Adrenal gland (tissue), 5 donors: ENCODE measurements at regions not wholly inside any gene's neighbourhood (a gene's known extent, or its start where the extent isn't known, plus 50 kb on each side); places are given as distances from the start of the nearest gene placed in this dataset.

Experiments used
- POLR2A ChIP-seq, 2 donors: fragments of 450-650 bp; IDR thresholded peaks; one replicate each; pipeline ENCODE4 v1.6.1; 2017; ENCODE audit warnings: antibody characterized with exemption in 2 of 2, mild to moderate bottlenecking in 2 of 2, moderate library complexity in 1 of 2
- TF ChIP-seq, protein P1 (sequence below), 6 experiments: fragments of 450-650 bp in 4 of 6; fragments of 200-600 bp in 2 of 6; sonication (generic) in 1 of 6; IDR thresholded peaks; 1 replicate in 5 of 6; 2 replicates in 1 of 6; pipeline versions ENCODE4 v1.5.1 to v1.8.0; 2016 to 2021; ENCODE audit warnings: antibody characterized with exemption in 6 of 6, mild to moderate bottlenecking in 2 of 6, moderate library complexity in 1 of 6
- donor health status: DM: no; HTN: no; CAD: no.

DNA sequence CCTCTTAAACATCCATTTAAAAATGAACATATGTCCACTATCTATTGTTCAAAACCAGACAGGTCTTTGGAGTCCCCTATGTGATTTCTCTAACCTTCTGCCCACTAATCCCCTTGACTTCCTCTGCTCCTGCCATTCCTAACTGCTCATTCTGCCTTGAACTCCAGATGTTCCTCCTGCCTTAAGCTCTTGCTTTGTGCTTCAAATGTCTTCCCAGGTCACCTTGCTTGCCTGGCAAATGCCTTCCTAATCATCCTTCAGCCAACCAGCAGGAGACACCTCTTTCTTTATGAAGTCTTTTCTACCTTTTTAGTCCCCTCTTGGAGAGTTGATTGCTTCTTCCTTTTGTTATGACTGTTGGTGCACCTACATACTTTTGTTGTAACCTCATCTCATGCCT, 1043.0 kb upstream of the CHAC2 start:
- TF ChIP-seq, protein P1, sequence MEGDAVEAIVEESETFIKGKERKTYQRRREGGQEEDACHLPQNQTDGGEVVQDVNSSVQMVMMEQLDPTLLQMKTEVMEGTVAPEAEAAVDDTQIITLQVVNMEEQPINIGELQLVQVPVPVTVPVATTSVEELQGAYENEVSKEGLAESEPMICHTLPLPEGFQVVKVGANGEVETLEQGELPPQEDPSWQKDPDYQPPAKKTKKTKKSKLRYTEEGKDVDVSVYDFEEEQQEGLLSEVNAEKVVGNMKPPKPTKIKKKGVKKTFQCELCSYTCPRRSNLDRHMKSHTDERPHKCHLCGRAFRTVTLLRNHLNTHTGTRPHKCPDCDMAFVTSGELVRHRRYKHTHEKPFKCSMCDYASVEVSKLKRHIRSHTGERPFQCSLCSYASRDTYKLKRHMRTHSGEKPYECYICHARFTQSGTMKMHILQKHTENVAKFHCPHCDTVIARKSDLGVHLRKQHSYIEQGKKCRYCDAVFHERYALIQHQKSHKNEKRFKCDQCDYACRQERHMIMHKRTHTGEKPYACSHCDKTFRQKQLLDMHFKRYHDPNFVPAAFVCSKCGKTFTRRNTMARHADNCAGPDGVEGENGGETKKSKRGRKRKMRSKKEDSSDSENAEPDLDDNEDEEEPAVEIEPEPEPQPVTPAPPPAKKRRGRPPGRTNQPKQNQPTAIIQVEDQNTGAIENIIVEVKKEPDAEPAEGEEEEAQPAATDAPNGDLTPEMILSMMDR (IDR thresholded peaks at IDR 0.05): no peak
- TF ChIP-seq POLR2A (IDR thresholded peaks at IDR 0.05): no peak
